Nephron (organoid): ENCODE measurements at regions not wholly inside any gene's neighbourhood (a gene's known extent, or its start where the extent isn't known, plus 50 kb on each side); places are given as distances from the start of the nearest gene placed in this dataset.
"Not testable (repeated sequence)": the region's sequence is repeated elsewhere in the genome, so short reads cannot be mapped to it uniquely, and the experiment has no call there.

ENCODE experiments used
- H3K27ac Mint-ChIP-seq, 3 experiments: 2 replicates each; pipeline ENCODE4 v1.8.0; 2020; ENCODE audit warnings: mixed read lengths in 3 of 3, mild to moderate bottlenecking in 2 of 3, moderate library complexity in 1 of 3
- H3K27me3 Mint-ChIP-seq: 2 replicates; pipeline ENCODE4 v1.8.0; 2021; ENCODE audit warnings: low read depth, mild to moderate bottlenecking, moderate library complexity, mixed read lengths
- H3K36me3 Mint-ChIP-seq: 2 replicates; pipeline ENCODE4 v1.8.0; 2020; ENCODE audit warnings: low read depth, mixed read lengths
- H3K4me1 Mint-ChIP-seq: 2 replicates; pipeline ENCODE4 v1.8.0; 2020; ENCODE audit warnings: mixed read lengths
- H3K4me3 Mint-ChIP-seq, 3 experiments: 2 replicates each; pipeline ENCODE4 v1.8.0; 2020; ENCODE audit warnings: mild to moderate bottlenecking in 3 of 3, mixed read lengths in 3 of 3, moderate library complexity in 2 of 3
- H3K9me3 Mint-ChIP-seq: 2 replicates; pipeline ENCODE4 v1.8.0; 2020; ENCODE audit warnings: mixed read lengths

GRCh38 chr2:87293931-87294594, 272.4 kb upstream of the PLGLB1 start:
- H3K36me3 Mint-ChIP-seq, H3K27ac Mint-ChIP-seq, H3K4me3 Mint-ChIP-seq, H3K9me3 Mint-ChIP-seq, H3K27me3 Mint-ChIP-seq, H3K4me1 Mint-ChIP-seq: not testable (repeated sequence)

- not testable (repeated sequence) for H3K36me3 Mint-ChIP-seq, H3K27ac Mint-ChIP-seq, H3K9me3 Mint-ChIP-seq, H3K4me1 Mint-ChIP-seq, H3K4me3 Mint-ChIP-seq, H3K27me3 Mint-ChIP-seq
Observed at GRCh38 chr2:87295135-87295534, 273.5 kb upstream of the PLGLB1 start.

GRCh38 chr2:87301349-87301748, 279.7 kb upstream of the PLGLB1 start:
- H3K4me3 Mint-ChIP-seq, H3K4me1 Mint-ChIP-seq, H3K27ac Mint-ChIP-seq, H3K36me3 Mint-ChIP-seq, H3K9me3 Mint-ChIP-seq, H3K27me3 Mint-ChIP-seq: not testable (repeated sequence)

- not testable (repeated sequence) for H3K27me3 Mint-ChIP-seq, H3K36me3 Mint-ChIP-seq, H3K27ac Mint-ChIP-seq, H3K4me3 Mint-ChIP-seq, H3K4me1 Mint-ChIP-seq, H3K9me3 Mint-ChIP-seq
Observed at GRCh38 chr2:87301871-87302270, 280.2 kb upstream of the PLGLB1 start.

- H3K4me3 Mint-ChIP-seq, H3K9me3 Mint-ChIP-seq, H3K27me3 Mint-ChIP-seq, H3K27ac Mint-ChIP-seq, H3K36me3 Mint-ChIP-seq, H3K4me1 Mint-ChIP-seq: not testable (repeated sequence)
Observed at GRCh38 chr2:87308621-87309020, 287.0 kb upstream of the PLGLB1 start.

GRCh38 chr2:87309785-87310184, 288.1 kb upstream of the PLGLB1 start:
- not testable (repeated sequence) for H3K4me3 Mint-ChIP-seq, H3K4me1 Mint-ChIP-seq, H3K36me3 Mint-ChIP-seq, H3K9me3 Mint-ChIP-seq, H3K27me3 Mint-ChIP-seq, H3K27ac Mint-ChIP-seq

GRCh38 chr2:87311896-87312441, 290.3 kb upstream of the PLGLB1 start:
- not testable (repeated sequence) for H3K4me3 Mint-ChIP-seq, H3K27me3 Mint-ChIP-seq, H3K27ac Mint-ChIP-seq, H3K9me3 Mint-ChIP-seq, H3K4me1 Mint-ChIP-seq, H3K36me3 Mint-ChIP-seq

- H3K9me3 Mint-ChIP-seq, H3K4me3 Mint-ChIP-seq, H3K27me3 Mint-ChIP-seq, H3K27ac Mint-ChIP-seq, H3K36me3 Mint-ChIP-seq, H3K4me1 Mint-ChIP-seq: not testable (repeated sequence)
Observed at GRCh38 chr2:87314622-87315021, 293.0 kb upstream of the PLGLB1 start.

GRCh38 chr2:87315183-87315902, 293.7 kb upstream of the PLGLB1 start:
- not testable (repeated sequence) for H3K36me3 Mint-ChIP-seq, H3K4me3 Mint-ChIP-seq, H3K27me3 Mint-ChIP-seq, H3K4me1 Mint-ChIP-seq, H3K9me3 Mint-ChIP-seq, H3K27ac Mint-ChIP-seq

- H3K36me3 Mint-ChIP-seq, H3K4me3 Mint-ChIP-seq, H3K4me1 Mint-ChIP-seq, H3K9me3 Mint-ChIP-seq, H3K27ac Mint-ChIP-seq, H3K27me3 Mint-ChIP-seq: not testable (repeated sequence)
Observed at GRCh38 chr2:87317193-87317592, 295.5 kb upstream of the PLGLB1 start.

- H3K27me3 Mint-ChIP-seq, H3K4me3 Mint-ChIP-seq, H3K36me3 Mint-ChIP-seq, H3K27ac Mint-ChIP-seq, H3K9me3 Mint-ChIP-seq, H3K4me1 Mint-ChIP-seq: not testable (repeated sequence)
Observed at GRCh38 chr2:87318814-87319491, 297.3 kb upstream of the PLGLB1 start.

GRCh38 chr2:87319705-87320104, 298.1 kb upstream of the PLGLB1 start:
- H3K27ac Mint-ChIP-seq, H3K9me3 Mint-ChIP-seq, H3K4me3 Mint-ChIP-seq, H3K27me3 Mint-ChIP-seq, H3K36me3 Mint-ChIP-seq, H3K4me1 Mint-ChIP-seq: not testable (repeated sequence)

GRCh38 chr2:87321201-87321600, 299.6 kb upstream of the PLGLB1 start:
- not testable (repeated sequence) for H3K4me1 Mint-ChIP-seq, H3K27ac Mint-ChIP-seq, H3K9me3 Mint-ChIP-seq, H3K4me3 Mint-ChIP-seq, H3K27me3 Mint-ChIP-seq, H3K36me3 Mint-ChIP-seq

GRCh38 chr2:87324335-87325041, 302.8 kb upstream of the PLGLB1 start:
- not testable (repeated sequence) for H3K9me3 Mint-ChIP-seq

More at GRCh38 chr2:87324335-87325041, 302.8 kb upstream of the PLGLB1 start:
- H3K27ac Mint-ChIP-seq, H3K4me3 Mint-ChIP-seq, H3K27me3 Mint-ChIP-seq, H3K4me1 Mint-ChIP-seq, H3K36me3 Mint-ChIP-seq: not testable (repeated sequence)
